ENCODE measurements at regions not wholly inside any gene's neighbourhood (a gene's known extent, or its start where the extent isn't known, plus 50 kb on each side); places are given as distances from the start of the nearest gene placed in this dataset.

- peak; percentile 73 for DNase-seq (ENCODE audit: low spot score)
Measured at GRCh38 chr6:156564127-156564806, 212.9 kb upstream of the ARID1B start.

- DNase-seq (ENCODE audit: low spot score) = no peak
Measured at GRCh38 chr6:156563714-156564113, 213.5 kb upstream of the ARID1B start.

GRCh38 chr6:156562636-156563035, 214.5 kb upstream of the ARID1B start:
- DNase-seq (ENCODE audit: low spot score) = no peak

- no peak for DNase-seq (ENCODE audit: low spot score)
Measured at GRCh38 chr6:156562019-156562418, 215.2 kb upstream of the ARID1B start.

GRCh38 chr6:156560476-156560875, 216.7 kb upstream of the ARID1B start:
- no peak for DNase-seq (ENCODE audit: low spot score)

- no peak for DNase-seq (ENCODE audit: low spot score)
Measured at GRCh38 chr6:156559162-156559690, 218.0 kb upstream of the ARID1B start.

GRCh38 chr6:156557911-156558259, 219.3 kb upstream of the ARID1B start:
- no peak for DNase-seq (ENCODE audit: low spot score)

GRCh38 chr6:156557251-156557910, 219.8 kb upstream of the ARID1B start:
- no peak for DNase-seq (ENCODE audit: low spot score)

GRCh38 chr6:156556811-156557210, 220.4 kb upstream of the ARID1B start:
- DNase-seq (ENCODE audit: low spot score) = no peak

- DNase-seq (ENCODE audit: low spot score) = no peak
Measured at GRCh38 chr6:156555116-156555515, 222.1 kb upstream of the ARID1B start.

- no peak for DNase-seq (ENCODE audit: low spot score)
Measured at GRCh38 chr6:156554160-156554559, 223.0 kb upstream of the ARID1B start.

GRCh38 chr6:156552849-156553248, 224.3 kb upstream of the ARID1B start:
- no peak for DNase-seq (ENCODE audit: low spot score)

GRCh38 chr6:156550949-156551348, 226.2 kb upstream of the ARID1B start:
- DNase-seq (ENCODE audit: low spot score) = no peak

- DNase-seq (ENCODE audit: low spot score) = no peak
Measured at GRCh38 chr6:156545931-156546330, 231.2 kb upstream of the ARID1B start.

GRCh38 chr6:156545021-156545420, 232.2 kb upstream of the ARID1B start:
- DNase-seq (ENCODE audit: low spot score) = no peak

GRCh38 chr6:156544046-156544445, 233.1 kb upstream of the ARID1B start:
- DNase-seq (ENCODE audit: low spot score) = no peak

GRCh38 chr6:156543431-156543830, 233.7 kb upstream of the ARID1B start:
- no peak for DNase-seq (ENCODE audit: low spot score)

- DNase-seq (ENCODE audit: low spot score) = no peak
Measured at GRCh38 chr6:156538875-156539660, 238.1 kb upstream of the ARID1B start.

GRCh38 chr6:156534594-156534993, 242.6 kb upstream of the ARID1B start:
- DNase-seq (ENCODE audit: low spot score) = no peak

GRCh38 chr6:156533872-156534524, 243.2 kb upstream of the ARID1B start:
- DNase-seq (ENCODE audit: low spot score) = no peak

- no peak for DNase-seq (ENCODE audit: low spot score)
Measured at GRCh38 chr6:156526081-156526480, 251.1 kb upstream of the ARID1B start.

- no peak for DNase-seq (ENCODE audit: low spot score)
Measured at GRCh38 chr6:156525541-156525940, 251.6 kb upstream of the ARID1B start.
